HepG2 (cell line): ENCODE measurements at regions not wholly inside any gene's neighbourhood (a gene's known extent, or its start where the extent isn't known, plus 50 kb on each side); places are given as distances from the start of the nearest gene placed in this dataset.

Source experiments
- ATF3 ChIP-seq: sonication (generic); formaldehyde crosslinking; IDR thresholded peaks from 2 replicates; pipeline ENCODE4 v1.4.0; 2020; ENCODE audit warnings: missing genetic modification reagents
- CCAR2 ChIP-seq: fragments of 200-400 bp; formaldehyde crosslinking; optimal IDR thresholded peaks from 2 replicates; pipeline ENCODE3; 2018; ENCODE audit warnings: low read depth, mild to moderate bottlenecking, low read length, moderate library complexity
- DDIT3 ChIP-seq: sonication (generic); formaldehyde crosslinking; IDR thresholded peaks from 2 replicates; pipeline ENCODE4 v1.4.0; 2020; ENCODE audit warnings: mild to moderate bottlenecking, missing genetic modification reagents
- KAT7 ChIP-seq: IDR thresholded peaks from 2 replicates; pipeline ENCODE4 v1.6.1; 2018; ENCODE audit warnings: borderline replicate concordance, missing compliant biosample characterization
- KDM1A ChIP-seq: IDR thresholded peaks from 2 replicates; pipeline ENCODE4 v1.6.1; 2016; ENCODE audit warnings: missing compliant biosample characterization
- LRRFIP1 ChIP-seq: sonication (generic); formaldehyde crosslinking; conservative IDR thresholded peaks from 2 replicates; pipeline ENCODE4 v1.4.0; 2020; ENCODE audit warnings: missing genetic modification reagents
- MBNL3 ChIP-seq: fragments of 250-450 bp; sonication (Bioruptor Pico); conservative IDR thresholded peaks from 2 replicates; pipeline ENCODE4 v1.8.0; 2022; ENCODE audit warnings: mild to moderate bottlenecking, inconsistent platforms
- NFATC3 ChIP-seq: sonication (generic); formaldehyde crosslinking; IDR thresholded peaks from 2 replicates; pipeline ENCODE4 v1.5.1; 2020; ENCODE audit warnings: mild to moderate bottlenecking, missing genetic modification reagents
- NFE2L1 ChIP-seq: sonication (generic); formaldehyde crosslinking; IDR thresholded peaks from 2 replicates; pipeline ENCODE4 v1.4.0; 2020; ENCODE audit warnings: missing genetic modification reagents, mild to moderate bottlenecking, borderline replicate concordance
- NFYB ChIP-seq: sonication (generic); formaldehyde crosslinking; IDR thresholded peaks from 2 replicates; pipeline ENCODE4 v1.4.0; 2020; ENCODE audit warnings: missing genetic modification reagents
- PATZ1 ChIP-seq: sonication (generic); formaldehyde crosslinking; IDR thresholded peaks from 2 replicates; pipeline ENCODE4 v1.4.0; 2020; ENCODE audit warnings: missing genetic modification reagents
- PHF5A ChIP-seq: IDR thresholded peaks from one replicate; pipeline ENCODE4 v1.6.1; 2018; ENCODE audit warnings: low read depth, missing genetic modification reagents; ENCODE audit not compliant: unreplicated experiment
- RARG ChIP-seq: sonication (generic); formaldehyde crosslinking; IDR thresholded peaks from 2 replicates; pipeline ENCODE4 v1.4.0; 2020; ENCODE audit warnings: low read depth, mild to moderate bottlenecking, missing genetic modification reagents
- RBFOX2 ChIP-seq: fragments of 200-400 bp; formaldehyde crosslinking; IDR thresholded peaks from 2 replicates; pipeline ENCODE4 v1.6.1; 2017; ENCODE audit warnings: low read depth, mild to moderate bottlenecking, low read length
- RFXAP ChIP-seq: sonication (generic); formaldehyde crosslinking; IDR thresholded peaks from 2 replicates; pipeline ENCODE4 v1.4.0; 2020; ENCODE audit warnings: missing genetic modification reagents, borderline replicate concordance
- SAFB2 ChIP-seq: sonication (generic); formaldehyde crosslinking; IDR thresholded peaks from 2 replicates; pipeline ENCODE4 v1.5.1; 2020; ENCODE audit warnings: missing genetic modification reagents, low read depth, mild to moderate bottlenecking, borderline replicate concordance
- SP1 ChIP-seq, 2 experiments: fragments of 450-650 bp in 1 of 2; sonication (generic) in 1 of 2; formaldehyde crosslinking in 1 of 2; IDR thresholded peaks; 2 replicates each; pipeline versions ENCODE4 v1.4.0 to v1.6.1; 2016 to 2020; ENCODE audit warnings: missing genetic modification reagents in 1 of 2
- SRSF1 ChIP-seq: fragments of 200-400 bp; formaldehyde crosslinking; optimal IDR thresholded peaks from 2 replicates; pipeline ENCODE3; 2017; ENCODE audit warnings: mild to moderate bottlenecking, low read depth, low read length, moderate library complexity
- ZBTB1 ChIP-seq: sonication (generic); formaldehyde crosslinking; IDR thresholded peaks from 2 replicates; pipeline ENCODE4 v1.4.0; 2020; ENCODE audit warnings: missing genetic modification reagents, borderline replicate concordance
- ZNF225 ChIP-seq: sonication (generic); formaldehyde crosslinking; IDR thresholded peaks from 2 replicates; pipeline ENCODE4 v1.4.0; 2020; ENCODE audit warnings: mild to moderate bottlenecking, missing genetic modification reagents
- ZNF234 ChIP-seq: sonication (generic); formaldehyde crosslinking; conservative IDR thresholded peaks from 2 replicates; pipeline ENCODE4 v1.5.1; 2020; ENCODE audit warnings: mild to moderate bottlenecking, missing genetic modification reagents
- ZNF382 ChIP-seq: sonication (generic); formaldehyde crosslinking; IDR thresholded peaks from 2 replicates; pipeline ENCODE4 v1.5.0; 2020; ENCODE audit warnings: missing genetic modification reagents, mild to moderate bottlenecking, borderline replicate concordance
- ZNF468 ChIP-seq: sonication (generic); formaldehyde crosslinking; IDR thresholded peaks from 2 replicates; pipeline ENCODE4 v1.8.0; 2022; ENCODE audit warnings: mild to moderate bottlenecking, moderate library complexity, missing genetic modification reagents
- ZNF616 ChIP-seq: sonication (generic); formaldehyde crosslinking; IDR thresholded peaks from 2 replicates; pipeline ENCODE4 v1.5.0; 2020; ENCODE audit warnings: low read depth, mild to moderate bottlenecking, missing genetic modification reagents
- ZNF720 ChIP-seq: sonication (generic); formaldehyde crosslinking; IDR thresholded peaks from 2 replicates; pipeline ENCODE4 v1.4.0; 2020; ENCODE audit warnings: missing genetic modification reagents
- ZNF781 ChIP-seq: sonication (generic); formaldehyde crosslinking; IDR thresholded peaks from 2 replicates; pipeline ENCODE4 v1.5.1; 2020; ENCODE audit warnings: borderline replicate concordance, mild to moderate bottlenecking, missing genetic modification reagents; ENCODE audit errors: not compliant biosample characterization
- ZNF816 ChIP-seq: sonication (generic); formaldehyde crosslinking; IDR thresholded peaks from 2 replicates; pipeline ENCODE4 v1.8.0; 2022; ENCODE audit warnings: missing genetic modification reagents, mild to moderate bottlenecking, borderline replicate concordance
- ZSCAN25 ChIP-seq: sonication (generic); formaldehyde crosslinking; IDR thresholded peaks from 2 replicates; pipeline ENCODE4 v1.8.0; 2022; ENCODE audit warnings: mild to moderate bottlenecking, missing genetic modification reagents

- TF ChIP-seq PHF5A (CRISPR knock-in tag): no peak
- no peak for TF ChIP-seq ZBTB1 (CRISPR knock-in tag)
- 0 out of 2 replicates have a peak, but pooled peaks have one; percentile 10 for TF ChIP-seq KDM1A (CRISPR knock-in tag)
- TF ChIP-seq CCAR2: no peak
- TF ChIP-seq ZNF468 (CRISPR knock-in tag): no peak
- TF ChIP-seq SRSF1: no peak
- no peak for TF ChIP-seq DDIT3 (CRISPR knock-in tag)
- no peak for TF ChIP-seq ZNF616 (CRISPR knock-in tag)
- TF ChIP-seq SP1 (IDR thresholded peaks at IDR 0.05): no peak
- TF ChIP-seq SP1 (CRISPR knock-in tag; IDR thresholded peaks at IDR 0.05): no peak
- no peak for TF ChIP-seq ZNF225 (CRISPR knock-in tag)
- TF ChIP-seq SAFB2 (CRISPR knock-in tag): no peak
- no peak for TF ChIP-seq ZNF781 (CRISPR knock-in tag)
- no peak for TF ChIP-seq ZNF382 (CRISPR knock-in tag)
- no peak for TF ChIP-seq NFATC3
- TF ChIP-seq NFYB: no peak
- no peak for TF ChIP-seq ZNF720
- TF ChIP-seq PATZ1 (CRISPR knock-in tag): no peak
- no peak for TF ChIP-seq ZNF234 (CRISPR knock-in tag)
- peak; percentile 79; the same call in 1 of the 2 replicates for TF ChIP-seq ATF3
- TF ChIP-seq ZSCAN25 (CRISPR knock-in tag): no peak
- no peak for TF ChIP-seq ZNF816 (CRISPR knock-in tag)
- TF ChIP-seq NFE2L1 (CRISPR knock-in tag): no peak
- no peak for TF ChIP-seq LRRFIP1 (CRISPR knock-in tag)
- no peak for TF ChIP-seq RBFOX2
- 0 out of 2 replicates have a peak, but pooled peaks have one; percentile 28 for TF ChIP-seq RARG
- no peak for TF ChIP-seq RFXAP (CRISPR knock-in tag)
- TF ChIP-seq MBNL3 (CRISPR knock-in tag): no peak
- 0 out of 2 replicates have a peak, but pooled peaks have one; percentile 6 for TF ChIP-seq KAT7
Measured at GRCh38 chr14:35213869-35214387, 78.3 kb upstream of the PSMA6 start (continued).
